ENCODE measurements at regions not wholly inside any gene's neighbourhood (a gene's known extent, or its start where the extent isn't known, plus 50 kb on each side); places are given as distances from the start of the nearest gene placed in this dataset.

GRCh38 chr10:4541292-4541691, 284.7 kb upstream of the AKR1E2 start:
- no peak for TF ChIP-seq EP300 (IDR thresholded peaks at IDR 0.05)
- no peak for TF ChIP-seq CTCF (IDR thresholded peaks at IDR 0.05)
- no peak for TF ChIP-seq POLR2A (IDR thresholded peaks at IDR 0.05)
- no peak for TF ChIP-seq POLR2AphosphoS5 (IDR thresholded peaks at IDR 0.05)

All from sigmoid colon (tissue), 4 donors.